DND-41 (cell line): ENCODE measurements at regions not wholly inside any gene's neighbourhood (a gene's known extent, or its start where the extent isn't known, plus 50 kb on each side); places are given as distances from the start of the nearest gene placed in this dataset.

Source experiments
- CTCF ChIP-seq: IDR thresholded peaks from 2 replicates; pipeline ENCODE4 v1.5.1; 2012; ENCODE audit warnings: borderline replicate concordance, low read length, moderate library complexity, mild to moderate bottlenecking; ENCODE audit not compliant: poor library complexity, severe bottlenecking; ENCODE audit errors: extremely low read depth
- EZH2 ChIP-seq: IDR thresholded peaks from 3 replicates; pipeline ENCODE4 v1.6.1; 2012; ENCODE audit warnings: borderline replicate concordance, low read depth, mild to moderate bottlenecking, moderate library complexity, low read length, inconsistent platforms; ENCODE audit not compliant: severe bottlenecking

GRCh38 chr20:40481337-40481736 lies 207.7 kb downstream of the MAFB start:
- TF ChIP-seq CTCF (no peak), EZH2 (no peak)
